GM21528 (cell line): ENCODE measurements at regions not wholly inside any gene's neighbourhood (a gene's known extent, or its start where the extent isn't known, plus 50 kb on each side); places are given as distances from the start of the nearest gene placed in this dataset.

Experiments used
- ATAC-seq: cut with Tn5 transposase; IDR thresholded peaks from one replicate; pipeline ENCODE4 v1.9.1; 2021; ENCODE audit warnings: mild to moderate bottlenecking, moderate library complexity; ENCODE audit not compliant: unreplicated experiment, low FRiP score

DNA sequence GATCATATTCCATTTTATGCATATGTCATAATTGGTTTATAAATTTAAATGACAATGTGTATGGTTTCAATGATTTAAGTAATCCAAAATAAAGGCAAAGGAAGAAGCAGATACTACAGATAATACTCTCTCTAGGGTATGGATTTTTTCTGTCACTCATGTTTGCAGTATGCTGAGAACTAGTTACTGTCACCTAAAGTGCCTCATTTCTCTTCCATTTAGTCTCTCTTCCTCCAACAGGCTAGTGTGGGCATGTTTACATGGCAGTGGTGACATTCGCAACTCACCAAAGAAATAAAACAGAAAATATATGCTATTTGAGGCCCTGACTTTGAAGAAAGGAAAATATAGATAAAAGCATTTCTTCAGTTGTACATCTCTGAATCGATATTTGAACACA is 1460.4 kb upstream of the ZEB2 start:
- no peak for ATAC-seq

GRCh38 chr2:145975406-145975805 is 1455.5 kb upstream of the ZEB2 start:
- ATAC-seq: no peak

- no peak for ATAC-seq
These were observed 1441.9 kb upstream of the ZEB2 start for GRCh38 chr2:145961846-145962245.

GRCh38 chr2:145960479-145961163 is 1440.7 kb upstream of the ZEB2 start:
- ATAC-seq: no peak

DNA sequence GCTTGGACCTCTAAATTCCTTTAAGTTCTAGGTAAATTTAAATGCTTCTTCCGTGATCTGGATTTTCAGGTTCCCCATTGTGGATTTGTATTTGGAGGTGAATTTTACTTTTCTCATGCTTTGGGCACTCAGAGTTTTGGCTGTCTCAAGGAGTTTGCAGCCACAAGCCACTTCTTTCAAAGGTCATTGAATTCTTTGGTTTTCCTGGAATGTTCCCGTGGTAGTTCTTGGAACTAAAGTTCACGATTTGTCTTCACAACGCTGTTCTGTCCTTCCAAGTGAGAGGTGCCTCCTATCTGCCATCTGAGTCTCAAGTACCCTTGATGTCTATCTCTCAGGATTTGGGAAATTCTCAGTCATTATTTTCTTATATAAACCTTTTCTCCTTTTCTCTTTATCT is 1438.7 kb upstream of the ZEB2 start:
- ATAC-seq: no peak

GRCh38 chr2:145957929-145958328 is 1438.0 kb upstream of the ZEB2 start:
- ATAC-seq: no peak

GRCh38 chr2:145939949-145940348 is 1420.0 kb upstream of the ZEB2 start:
- ATAC-seq: no peak

GRCh38 chr2:145935016-145935415 is 1415.1 kb upstream of the ZEB2 start:
- ATAC-seq: no peak

DNA sequence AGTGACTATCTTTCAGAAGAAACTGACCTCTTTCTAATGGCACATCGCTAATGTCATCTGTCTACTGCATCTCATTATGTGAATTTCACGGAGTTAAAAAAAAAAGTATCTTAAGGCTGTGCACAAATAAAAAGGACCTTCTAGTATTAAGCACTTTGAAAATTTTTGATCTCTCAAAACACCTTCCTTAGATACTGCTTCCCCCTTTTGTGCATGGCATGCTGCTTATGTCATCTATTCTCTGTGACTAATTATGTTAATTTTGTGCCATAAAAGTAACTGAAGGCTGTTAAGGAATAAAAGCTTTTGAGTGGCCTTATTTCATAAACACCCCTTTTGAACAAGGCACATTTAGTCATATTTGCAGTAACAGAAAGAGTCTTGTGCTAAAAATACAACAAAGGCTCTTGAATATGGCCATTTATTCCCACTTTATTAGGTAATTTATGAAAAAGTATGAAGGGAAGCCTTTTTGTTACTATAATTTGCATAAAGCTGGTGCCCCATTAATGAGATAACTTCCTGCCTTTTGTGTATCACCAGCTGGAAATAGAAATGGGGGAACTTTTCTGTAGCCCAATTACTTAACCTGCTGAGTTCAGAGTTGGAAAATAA is 1412.0 kb upstream of the ZEB2 start:
- ATAC-seq: no peak

- no peak for ATAC-seq
These were observed 1410.4 kb upstream of the ZEB2 start for GRCh38 chr2:145930318-145930717.

- ATAC-seq: no peak
These were observed 1407.4 kb upstream of the ZEB2 start for GRCh38 chr2:145927131-145927950.

GRCh38 chr2:145925591-145925990 is 1405.7 kb upstream of the ZEB2 start:
- no peak for ATAC-seq

- no peak for ATAC-seq
These were observed 1399.6 kb upstream of the ZEB2 start for GRCh38 chr2:145919477-145919876.

DNA sequence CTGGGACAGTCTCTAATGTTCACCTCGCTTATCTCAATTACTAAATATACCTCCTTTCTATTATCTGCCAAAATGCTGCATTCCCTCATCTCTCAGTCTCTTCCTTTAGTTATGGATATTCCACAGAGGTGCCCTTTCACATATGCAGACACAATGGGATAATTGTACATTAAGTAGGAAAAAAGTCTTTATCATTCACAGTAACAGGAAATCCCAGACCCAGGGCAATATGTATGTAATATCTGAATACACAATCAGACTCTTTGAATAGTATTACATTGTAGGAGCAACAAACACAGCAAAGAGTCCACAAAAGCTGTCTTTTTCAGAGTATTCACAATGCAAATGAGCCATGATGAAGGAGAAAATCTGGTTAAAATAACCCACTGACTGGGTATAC is 1399.0 kb upstream of the ZEB2 start:
- no peak for ATAC-seq

- ATAC-seq: no peak
These were observed 1396.9 kb upstream of the ZEB2 start for GRCh38 chr2:145916799-145917198.

DNA sequence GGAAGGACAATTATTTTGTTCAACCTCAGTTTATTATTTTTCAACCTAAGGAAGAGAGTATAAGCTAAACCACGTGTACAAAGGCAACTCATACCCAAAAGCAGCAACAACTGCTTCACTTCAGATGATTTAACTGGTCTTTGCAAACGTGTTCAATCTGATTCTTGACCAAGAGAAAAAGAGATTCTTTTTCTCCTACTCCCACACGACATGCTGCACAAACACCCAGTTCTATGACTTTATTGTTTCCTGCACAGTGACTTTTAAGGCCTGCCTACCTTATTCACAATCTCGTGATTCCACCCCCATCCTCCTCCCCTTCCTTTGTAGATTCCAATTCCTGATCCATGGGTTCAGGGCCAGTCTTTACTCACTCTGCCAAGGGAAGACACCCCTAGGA is 1394.8 kb upstream of the ZEB2 start:
- ATAC-seq: no peak

DNA sequence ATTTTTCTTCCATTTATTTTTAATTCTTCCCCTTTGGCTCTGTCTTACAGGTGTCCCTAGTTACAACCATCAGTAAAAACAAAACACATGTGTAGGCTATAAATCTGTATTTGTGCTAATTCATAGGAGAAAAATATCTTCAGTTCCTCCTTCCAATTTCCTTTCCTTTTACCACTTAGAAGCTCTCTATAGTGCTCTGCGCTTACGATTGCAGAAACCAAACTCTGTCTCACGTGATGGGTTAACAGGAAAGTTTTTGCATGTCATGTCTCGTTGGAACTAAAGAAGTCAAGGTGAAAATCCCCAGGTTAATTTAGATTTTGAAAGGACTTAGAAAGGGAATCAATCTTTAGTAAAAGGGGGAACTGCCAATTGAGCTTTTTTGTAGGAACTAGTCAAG is 1390.5 kb upstream of the ZEB2 start:
- ATAC-seq: peak; percentile 67

DNA sequence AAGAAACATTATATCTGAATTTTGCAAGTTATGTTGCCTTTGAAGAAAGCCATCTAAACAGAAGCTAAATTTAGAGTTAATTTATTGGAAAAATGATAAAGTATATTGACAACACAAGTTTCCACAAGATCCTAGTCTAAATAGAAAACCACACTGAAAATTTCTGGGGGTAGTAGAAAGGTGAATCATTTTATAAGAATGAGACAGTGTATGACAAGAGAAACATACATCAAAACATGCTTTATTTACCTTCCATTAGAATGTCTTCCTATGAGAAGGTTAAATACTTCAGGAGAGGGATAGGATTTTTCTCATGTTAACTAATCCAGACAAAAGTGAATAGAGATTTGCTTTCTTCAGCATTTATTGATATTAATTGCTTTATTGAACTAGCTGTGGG is 1389.8 kb upstream of the ZEB2 start:
- ATAC-seq: no peak

DNA sequence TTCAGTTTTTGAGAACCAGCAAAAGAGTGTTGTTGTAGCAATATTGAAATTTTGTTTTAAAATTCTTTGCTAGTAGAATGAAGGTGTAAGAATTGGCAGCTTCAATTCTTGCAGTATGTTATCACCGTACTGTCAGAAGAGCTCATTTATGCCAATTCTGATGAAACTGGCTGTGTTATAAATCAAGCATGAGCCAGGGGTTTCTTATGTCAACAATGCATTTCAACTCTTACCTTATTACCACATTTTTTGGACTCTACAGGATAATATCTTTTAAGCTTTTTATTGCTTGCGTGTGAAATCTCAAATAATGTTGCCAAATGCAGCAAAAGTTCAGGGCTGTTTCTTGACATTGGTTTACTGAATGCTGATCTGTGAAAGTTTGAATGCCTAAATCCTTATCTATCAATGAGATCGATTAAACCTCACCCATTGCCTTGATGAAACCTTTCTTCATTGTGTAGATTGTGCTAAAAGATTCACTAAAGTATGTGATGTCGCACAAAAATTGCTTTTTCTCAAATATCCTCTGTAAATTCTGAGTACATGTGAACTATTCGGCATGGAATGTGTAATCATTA is 1389.3 kb upstream of the ZEB2 start:
- ATAC-seq: no peak

- ATAC-seq: no peak
These were observed 1386.4 kb upstream of the ZEB2 start for GRCh38 chr2:145906354-145906753.

DNA sequence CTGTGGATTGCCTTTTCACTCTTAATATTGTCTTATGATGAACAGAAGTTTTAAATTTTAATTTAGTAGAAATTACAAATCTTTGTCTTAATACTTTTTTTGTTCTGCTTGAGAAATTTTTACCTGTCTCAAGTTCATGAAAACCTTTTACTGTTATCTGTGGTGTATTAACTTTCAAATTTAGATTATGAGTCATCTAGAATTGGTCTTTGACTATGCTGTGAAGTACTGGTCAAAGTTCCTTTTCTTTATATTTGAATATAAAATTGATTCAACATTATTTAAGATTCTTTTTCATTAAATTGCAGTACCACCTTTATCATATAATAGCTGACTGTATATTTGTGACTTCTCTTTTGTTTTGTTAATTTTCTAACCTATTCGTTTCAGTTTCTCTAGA is 1385.5 kb upstream of the ZEB2 start:
- ATAC-seq: no peak
